KBM-7 (cell line): ENCODE measurements at regions not wholly inside any gene's neighbourhood (a gene's known extent, or its start where the extent isn't known, plus 50 kb on each side); places are given as distances from the start of the nearest gene placed in this dataset.
"Not testable (repeated sequence)": the region's sequence is repeated elsewhere in the genome, so short reads cannot be mapped to it uniquely, and the experiment has no call there.

Experiments
- DNase-seq: peaks from one replicate; pipeline ENCODE4 v3.0.0-alpha.2; 2015
- in situ Hi-C: fragments of 300-500 bp; cut with MboI; formaldehyde crosslinking; loops from 2 replicates; pipeline ENCODE4 v1.14.3; 2020; ENCODE audit warnings: low sequenced_read_pairs, low pct_unique_long_range_greater_than_20kb, mixed read lengths

DNA sequence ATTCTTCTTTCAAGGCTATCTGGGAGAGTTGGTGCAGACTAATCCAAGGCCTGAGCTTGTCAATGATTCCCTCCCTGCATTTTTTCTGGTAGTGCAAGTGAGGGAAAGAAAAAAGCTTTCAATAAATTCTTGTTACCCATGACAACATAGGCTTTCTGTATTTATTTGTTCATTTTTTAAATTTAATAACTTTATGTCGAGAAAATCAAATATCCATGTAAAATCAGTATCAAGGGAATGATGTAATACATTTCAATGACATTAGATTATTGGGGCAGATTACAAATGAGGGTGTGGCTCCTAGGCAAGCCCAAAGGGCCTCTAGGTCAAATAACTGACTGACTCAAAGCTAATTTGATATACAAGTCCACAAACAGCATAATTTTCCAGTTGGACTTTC is 104.0 kb downstream of the GJA1 start:
- in situ Hi-C loops: no loop called here
- no peak for DNase-seq

- no peak for DNase-seq
- in situ Hi-C loops: no loop called here
Measured at GRCh38 chr6:121540210-121540609, 104.8 kb downstream of the GJA1 start.

- in situ Hi-C loops: no loop called here
- DNase-seq: no peak
Measured at GRCh38 chr6:121544691-121545090, 109.2 kb downstream of the GJA1 start.

- in situ Hi-C loops: no loop called here
- DNase-seq: no peak
Measured at GRCh38 chr6:121548131-121548530, 112.7 kb downstream of the GJA1 start.

DNA sequence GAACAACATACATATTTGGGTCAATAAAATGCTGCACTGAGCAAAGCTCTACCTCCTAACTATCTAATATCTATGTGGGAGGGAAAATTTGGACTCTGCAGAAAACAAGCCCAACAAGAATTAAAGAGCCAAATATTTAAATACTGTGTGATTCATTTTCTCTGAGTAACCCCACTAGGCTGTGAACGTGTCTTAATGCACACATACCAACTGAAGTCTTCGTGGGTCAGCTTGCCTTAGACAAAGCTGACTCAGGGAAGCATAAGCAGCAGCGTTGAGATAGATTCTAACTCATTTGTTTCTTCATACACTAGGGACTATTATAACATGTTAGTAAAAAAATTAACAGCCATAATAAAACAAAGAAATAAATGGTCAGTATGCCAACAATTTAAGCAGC is 114.3 kb downstream of the GJA1 start:
- DNase-seq: no peak
- in situ Hi-C loops: no loop called here

- in situ Hi-C loops: no loop called here
- no peak for DNase-seq
Measured at GRCh38 chr6:121550491-121551010, 115.1 kb downstream of the GJA1 start.

- in situ Hi-C loops: no loop called here
Measured at GRCh38 chr6:121555201-121555600, 119.8 kb downstream of the GJA1 start.

GRCh38 chr6:121556149-121556548 is 120.7 kb downstream of the GJA1 start:
- DNase-seq, in situ Hi-C loops: not testable (repeated sequence)

More at GRCh38 chr6:121555201-121555600, 119.8 kb downstream of the GJA1 start:
- no peak for DNase-seq

DNA sequence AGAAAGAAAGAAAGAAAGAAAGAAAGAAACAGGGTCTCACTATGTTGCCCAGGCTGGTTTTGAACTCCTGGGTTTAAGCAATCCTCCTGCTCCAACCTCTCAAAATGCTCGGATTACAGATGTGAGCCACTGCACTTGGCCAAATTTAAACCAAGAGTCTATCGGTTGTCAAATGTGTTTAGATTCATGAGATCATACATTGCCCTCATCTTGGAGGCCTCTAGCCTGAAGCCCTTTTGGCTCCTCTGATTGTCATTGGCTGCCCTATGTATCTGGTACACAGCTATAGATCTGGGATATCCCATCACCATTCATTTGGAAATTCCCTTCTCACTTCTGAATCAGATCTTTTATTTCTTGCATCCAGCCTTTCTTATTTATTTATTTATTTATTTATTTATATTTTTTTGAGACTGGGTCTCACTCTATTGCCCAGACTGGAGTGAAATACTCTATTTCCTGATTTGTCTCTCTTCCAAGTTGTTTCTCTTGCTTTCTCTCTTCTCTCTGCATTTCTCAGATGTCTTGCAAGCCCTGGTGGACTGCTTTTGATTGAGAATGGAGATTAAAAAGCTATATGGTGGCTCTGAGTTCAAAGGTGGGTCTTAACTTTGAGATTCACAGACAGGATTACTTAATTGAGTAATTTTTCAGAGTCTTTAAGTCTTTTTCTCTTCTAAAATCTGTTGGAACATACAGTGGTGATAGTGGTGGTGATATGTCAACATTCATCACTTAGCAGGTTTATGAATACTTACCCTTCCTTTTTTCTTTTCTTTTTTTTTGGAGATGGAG is 121.9 kb downstream of the GJA1 start:
- DNase-seq: no peak
- in situ Hi-C loops: no loop called here

- DNase-seq: no peak
- in situ Hi-C loops: no loop called here
Measured at GRCh38 chr6:121559611-121560269, 124.3 kb downstream of the GJA1 start.

GRCh38 chr6:121560476-121560875 is 125.0 kb downstream of the GJA1 start:
- in situ Hi-C loops: no loop called here
- DNase-seq: no peak

GRCh38 chr6:121563286-121563685 is 127.8 kb downstream of the GJA1 start:
- DNase-seq: no peak
- in situ Hi-C loops: no loop called here

GRCh38 chr6:121564529-121564928 is 129.1 kb downstream of the GJA1 start:
- in situ Hi-C loops, DNase-seq: not testable (repeated sequence)

DNA sequence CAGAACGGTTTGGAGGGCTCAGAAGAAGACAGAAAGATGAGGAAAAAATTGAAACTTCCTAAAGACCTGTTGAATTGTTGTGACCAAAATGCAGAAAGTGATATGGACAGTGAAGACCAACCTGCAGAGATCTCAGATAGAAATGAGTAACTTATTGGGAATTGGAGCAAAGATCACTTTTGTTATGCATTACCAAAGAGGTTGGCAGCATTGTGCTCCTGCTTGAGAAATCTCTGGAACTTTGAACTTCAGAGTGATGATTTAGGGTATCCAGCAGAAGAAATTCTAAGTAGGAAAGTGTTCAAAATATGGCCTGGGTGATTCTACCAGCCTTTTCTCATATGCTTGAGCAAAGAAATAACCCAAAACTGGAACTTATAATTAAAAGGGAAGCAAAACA is 136.0 kb downstream of the GJA1 start:
- no peak for DNase-seq
- in situ Hi-C loops: no loop called here

- no peak for DNase-seq
- in situ Hi-C loops: no loop called here
Measured at GRCh38 chr6:121573481-121573880, 138.0 kb downstream of the GJA1 start.

- no peak for DNase-seq
- in situ Hi-C loops: no loop called here
Measured at GRCh38 chr6:121578216-121578615, 142.8 kb downstream of the GJA1 start.

DNA sequence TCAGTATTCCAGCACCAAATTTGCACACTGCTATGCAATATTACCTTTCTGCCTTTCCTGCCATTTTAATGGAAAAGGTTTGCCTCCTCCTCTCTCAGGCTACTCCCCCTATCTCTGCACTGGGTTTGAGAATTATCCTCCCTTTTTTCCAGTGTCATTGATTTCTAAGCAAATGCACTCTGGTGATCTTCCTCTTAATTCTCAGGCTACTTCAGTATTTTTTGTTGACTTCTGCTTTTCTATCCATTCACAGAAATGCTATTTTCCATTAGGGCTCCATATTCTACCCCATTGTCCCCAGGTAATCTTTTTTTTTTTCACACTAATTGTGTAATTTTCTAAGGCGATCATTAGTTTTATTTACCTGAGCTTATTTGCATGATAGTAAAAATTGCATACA is 144.0 kb downstream of the GJA1 start:
- peak; percentile 18 for DNase-seq
- in situ Hi-C loops: no loop called here

GRCh38 chr6:121581327-121581726 is 145.9 kb downstream of the GJA1 start:
- no peak for DNase-seq
- in situ Hi-C loops: no loop called here

DNA sequence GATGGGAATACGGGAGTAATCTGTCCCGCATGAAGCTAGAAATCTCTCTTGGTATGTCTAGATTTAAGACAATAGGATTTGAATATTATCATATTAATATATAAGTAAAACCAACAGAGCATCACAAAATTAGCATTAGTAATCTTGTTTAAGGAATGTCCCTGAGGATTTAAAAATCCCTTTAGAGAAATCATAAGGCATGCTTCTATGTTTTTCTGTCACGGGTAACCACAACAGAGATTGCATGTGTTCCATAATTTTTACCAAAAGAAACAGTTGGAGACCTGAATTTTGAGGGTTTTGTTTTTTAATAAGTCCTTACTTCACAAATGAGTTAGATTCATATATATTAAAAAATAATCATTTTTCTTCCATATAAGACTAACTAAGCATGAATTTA is 146.8 kb downstream of the GJA1 start:
- DNase-seq: no peak
- in situ Hi-C loops: no loop called here

DNA sequence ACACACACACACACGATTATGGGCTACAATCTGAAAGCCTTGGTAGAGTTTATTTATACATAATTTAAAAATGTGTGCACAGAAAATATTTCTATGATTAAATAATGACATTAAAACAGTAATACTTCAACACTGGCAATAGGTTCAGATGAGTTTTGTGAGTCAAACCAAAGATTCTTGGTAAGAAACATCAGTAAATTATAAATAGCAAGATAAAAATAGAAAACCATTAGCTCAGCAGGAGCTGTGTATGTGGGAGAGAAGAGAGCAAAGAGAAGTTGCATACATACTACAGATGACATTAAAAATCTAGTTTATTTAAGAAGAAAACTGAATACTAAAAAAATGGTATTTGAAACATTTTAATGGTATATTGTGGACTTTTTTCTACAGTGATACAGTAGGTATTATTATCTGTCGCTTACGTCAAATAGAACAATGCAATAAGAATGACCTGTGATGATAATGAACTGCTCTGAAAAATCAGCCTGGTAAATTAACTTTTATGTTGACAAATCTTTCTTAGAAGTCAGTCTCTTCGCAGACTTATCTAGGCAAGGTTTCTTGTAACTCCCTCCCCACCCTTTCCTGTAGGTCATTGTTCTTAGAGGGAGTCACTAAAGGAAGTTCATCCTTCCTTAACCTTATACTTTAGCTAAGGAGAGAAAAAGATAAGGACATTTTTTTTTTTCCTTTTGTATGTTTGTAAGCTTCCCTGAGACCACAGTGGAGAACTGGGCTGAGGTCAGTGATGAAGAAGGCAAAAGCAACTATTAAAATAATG is 149.3 kb downstream of the GJA1 start:
- DNase-seq: no peak
- in situ Hi-C loops: no loop called here
